IMR-90 (cell line): ENCODE measurements at regions not wholly inside any gene's neighbourhood (a gene's known extent, or its start where the extent isn't known, plus 50 kb on each side); places are given as distances from the start of the nearest gene placed in this dataset.

Experiments
- ATAC-seq: fragments of 200-7000 bp; cut with Tn5 transposase; 2 replicates; pipeline ENCODE4 v1.9.1; 2020; ENCODE audit warnings: low read depth, mild to moderate bottlenecking, moderate library complexity
- BruUV-seq: library from RNA; stranded (reverse); fragments of 400-500 nt; replicated peaks from 2 replicates; lab custom pipeline; 2021; lab: Mats Ljungman, UMichigan
- CTCF ChIA-PET: fragments of 300-600 bp; formaldehyde crosslinking; extraction: SDS; loops from one replicate; lab custom pipeline; 2021; ENCODE audit warnings: antibody characterized with exemption; lab: Yijun Ruan, JAX
- POLR2A ChIA-PET: fragments of 300-600 bp; sonication (Branson Sonifier 250); formaldehyde crosslinking; loops from one replicate; lab custom pipeline; 2022; ENCODE audit warnings: antibody characterized with exemption; ENCODE audit not compliant: unreplicated experiment; lab: Charles Lee
- DNase-seq: peaks from one replicate; pipeline ENCODE4 v3.0.0; 2013
- H2AFZ ChIP-seq: replicated peaks from 2 replicates; pipeline ENCODE3; 2013; ENCODE audit warnings: low read length, mild to moderate bottlenecking; ENCODE audit not compliant: poor library complexity
- H2AK5ac ChIP-seq: 2 replicates; pipeline ENCODE4 v1.6.1; 2013; ENCODE audit warnings: low read depth, low read length, inconsistent platforms
- H2AK9ac ChIP-seq: replicated peaks from 2 replicates; pipeline ENCODE3; 2013; ENCODE audit warnings: mild to moderate bottlenecking, low read depth, low read length, moderate library complexity; ENCODE audit not compliant: poor library complexity
- H2BK120ac ChIP-seq: 2 replicates; pipeline ENCODE4 v1.6.1; 2013; ENCODE audit warnings: low read depth, low read length, inconsistent platforms
- H2BK15ac ChIP-seq: 3 replicates; pipeline ENCODE4 v1.6.1; 2013; ENCODE audit warnings: low read depth, low read length, inconsistent platforms
- H2BK20ac ChIP-seq: 2 replicates; pipeline ENCODE4 v1.6.1; 2013; ENCODE audit warnings: low read depth, mild to moderate bottlenecking, inconsistent platforms, low read length, moderate library complexity
- H2BK5ac ChIP-seq: 2 replicates; pipeline ENCODE4 v1.6.1; 2013; ENCODE audit warnings: mild to moderate bottlenecking, low read depth, low read length, inconsistent platforms; ENCODE audit not compliant: poor library complexity, severe bottlenecking
- H3K14ac ChIP-seq: replicated peaks from 2 replicates; pipeline ENCODE4 v1.6.1; 2013; ENCODE audit warnings: low read depth, low read length, inconsistent platforms
- H3K18ac ChIP-seq: 2 replicates; pipeline ENCODE4 v1.6.1; 2013; ENCODE audit warnings: low read depth, low read length, control low read depth
- H3K23ac ChIP-seq: 2 replicates; pipeline ENCODE4 v1.6.1; 2013; ENCODE audit warnings: low read depth, low read length, inconsistent platforms
- H3K27ac ChIP-seq: 2 replicates; pipeline ENCODE4 v1.5.1; 2013; ENCODE audit warnings: mild to moderate bottlenecking, control low read depth, low read length; ENCODE audit not compliant: insufficient read depth
- H3K27me3 ChIP-seq: 2 replicates; pipeline ENCODE4 v1.6.1; 2013; ENCODE audit warnings: low read length; ENCODE audit not compliant: control insufficient read depth, insufficient read depth
- H3K36me3 ChIP-seq: 2 replicates; pipeline ENCODE4 v1.6.1; 2013; ENCODE audit warnings: low read length, mixed read lengths; ENCODE audit not compliant: control insufficient read depth, insufficient read depth
- H3K4ac ChIP-seq: 2 replicates; pipeline ENCODE4 v1.6.1; 2013; ENCODE audit warnings: low read depth, low read length, inconsistent platforms
- H3K4me1 ChIP-seq: 2 replicates; pipeline ENCODE4 v1.6.1; 2013; ENCODE audit warnings: low read length, mixed read lengths; ENCODE audit not compliant: control insufficient read depth, insufficient read depth
- H3K4me2 ChIP-seq: 2 replicates; pipeline ENCODE4 v1.6.1; 2013; ENCODE audit warnings: low read depth, mild to moderate bottlenecking, control low read depth, low read length, moderate library complexity
- H3K4me3 ChIP-seq: 2 replicates; pipeline ENCODE4 v1.5.1; 2013; ENCODE audit warnings: low read depth, mild to moderate bottlenecking, control low read depth, low read length, moderate library complexity; ENCODE audit not compliant: insufficient read depth
- H3K56ac ChIP-seq: 2 replicates; pipeline ENCODE4 v1.6.1; 2013; ENCODE audit warnings: low read length, inconsistent platforms; ENCODE audit not compliant: insufficient read depth; ENCODE audit errors: extremely low read depth
- H3K79me1 ChIP-seq, 2 experiments: 2 replicates each; pipeline ENCODE4 v1.6.1; 2013; ENCODE audit warnings: low read length in 2 of 2, inconsistent platforms in 1 of 2, low read depth in 1 of 2
- H3K9ac ChIP-seq: 2 replicates; pipeline ENCODE4 v1.6.1; 2013; ENCODE audit warnings: low read depth, low read length, control low read depth
- H3K9me1 ChIP-seq: 2 replicates; pipeline ENCODE4 v1.6.1; 2013; ENCODE audit warnings: low read length, inconsistent platforms; ENCODE audit not compliant: insufficient read depth
- H3K9me3 ChIP-seq: 2 replicates; pipeline ENCODE4 v1.6.1; 2013; ENCODE audit warnings: low read length; ENCODE audit not compliant: control insufficient read depth, insufficient read depth
- H4K20me1 ChIP-seq: 2 replicates; pipeline ENCODE4 v1.6.1; 2013; ENCODE audit warnings: low read length, inconsistent platforms; ENCODE audit not compliant: insufficient read depth
- H4K5ac ChIP-seq: 2 replicates; pipeline ENCODE4 v1.6.1; 2013; ENCODE audit warnings: mild to moderate bottlenecking, low read depth, low read length, control low read depth
- H4K8ac ChIP-seq, 2 experiments: 2 replicates each; pipeline ENCODE4 v1.6.1; 2013; ENCODE audit warnings: low read depth in 2 of 2, low read length in 2 of 2, control low read depth in 1 of 2, inconsistent platforms in 1 of 2
- H4K91ac ChIP-seq: 2 replicates; pipeline ENCODE4 v1.6.1; 2013; ENCODE audit warnings: low read depth, low read length, inconsistent platforms; ENCODE audit not compliant: insufficient read depth
- BHLHE40 ChIP-seq: fragments of 150-350 bp; IDR thresholded peaks from 2 replicates; pipeline ENCODE4 v1.6.1; 2016; ENCODE audit warnings: mild to moderate bottlenecking, low read depth, low read length
- CEBPB ChIP-seq: IDR thresholded peaks from 2 replicates; pipeline ENCODE4 v1.6.1; 2012; ENCODE audit warnings: low read depth, low read length, improper control_type of control experiment
- CHD1 ChIP-seq: IDR thresholded peaks from 2 replicates; pipeline ENCODE4 v1.6.1; 2012; ENCODE audit warnings: low read depth, low read length, improper control_type of control experiment
- ELK1 ChIP-seq: fragments of 150-350 bp; IDR thresholded peaks from 2 replicates; pipeline ENCODE4 v1.6.1; 2016; ENCODE audit warnings: low read depth, mild to moderate bottlenecking, low read length, moderate library complexity, borderline replicate concordance
- FOS ChIP-seq: fragments of 150-350 bp; IDR thresholded peaks from 2 replicates; pipeline ENCODE4 v1.6.1; 2016; ENCODE audit warnings: low read depth, low read length
- MAFK ChIP-seq: IDR thresholded peaks from 2 replicates; pipeline ENCODE4 v1.6.1; 2012; ENCODE audit warnings: low read depth, low read length, improper control_type of control experiment
- MAZ ChIP-seq: IDR thresholded peaks from 2 replicates; pipeline ENCODE4 v1.6.1; 2012; ENCODE audit warnings: low read depth, mild to moderate bottlenecking, low read length, improper control_type of control experiment, moderate library complexity, borderline replicate concordance
- MXI1 ChIP-seq: IDR thresholded peaks from 2 replicates; pipeline ENCODE4 v1.6.1; 2012; ENCODE audit warnings: low read depth, mild to moderate bottlenecking, low read length, moderate library complexity, borderline replicate concordance
- NFE2L2 ChIP-seq: fragments of 150-350 bp; IDR thresholded peaks from 2 replicates; pipeline ENCODE4 v1.6.1; 2016; ENCODE audit warnings: low read depth, mild to moderate bottlenecking, low read length
- POLR2A ChIP-seq: IDR thresholded peaks from 2 replicates; pipeline ENCODE4 v1.6.1; 2012; ENCODE audit warnings: mild to moderate bottlenecking, low read depth, low read length
- RAD21 ChIP-seq: IDR thresholded peaks from 2 replicates; pipeline ENCODE4 v1.6.1; 2012; ENCODE audit warnings: low read length, improper control_type of control experiment
- RCOR1 ChIP-seq: IDR thresholded peaks from 2 replicates; pipeline ENCODE4 v1.6.1; 2012; ENCODE audit warnings: mild to moderate bottlenecking, low read length, improper control_type of control experiment; ENCODE audit not compliant: insufficient replicate concordance
- RFX5 ChIP-seq: IDR thresholded peaks from 2 replicates; pipeline ENCODE4 v1.8.0; 2012; ENCODE audit warnings: low read depth, mild to moderate bottlenecking, low read length, moderate library complexity
- SMC3 ChIP-seq: fragments of 150-350 bp; IDR thresholded peaks from 2 replicates; pipeline ENCODE4 v1.6.1; 2016; ENCODE audit warnings: low read depth, mild to moderate bottlenecking, antibody characterized with exemption, low read length, moderate library complexity
- USF2 ChIP-seq: fragments of 150-350 bp; IDR thresholded peaks from 2 replicates; pipeline ENCODE4 v1.6.1; 2017; ENCODE audit warnings: mild to moderate bottlenecking, antibody characterized with exemption, low read length, low read depth
- WGBS, 2 experiments: methylation state at CpG; one replicate each; pipeline versions ENCODE4 v1.1.5 to v1.1.7; 2013; ENCODE audit warnings: missing lambda C conversion rate in 2 of 2; ENCODE audit not compliant: insufficient read length in 1 of 2; ENCODE audit errors: extremely low coverage in 2 of 2; 5-methylcytosine and 5-hydroxymethylcytosine counted together
- dilution Hi-C: fragments of 300-500 bp; cut with HindIII; formaldehyde crosslinking; loops from one replicate; pipeline ENCODE4 v1.14.3; 2018; ENCODE audit warnings: low sequenced_read_pairs; ENCODE audit not compliant: unreplicated experiment
- in situ Hi-C: fragments of 300-500 bp; cut with MboI; formaldehyde crosslinking; loops from 3 replicates; pipeline ENCODE4 v1.14.3; 2019; ENCODE audit warnings: low sequenced_read_pairs, inconsistent platforms, mixed read lengths
- intact Hi-C: fragments of 100-400 bp; cut with micrococcal nuclease; formaldehyde crosslinking; loops from 2 replicates; pipeline ENCODE4 v1.10.0; 2022
- TF ChIP-seq, protein P1 (sequence below): conservative IDR thresholded peaks from 2 replicates; pipeline ENCODE4 v1.5.1; 2012; ENCODE audit warnings: mild to moderate bottlenecking, low read depth, low read length, improper control_type of control experiment

- POLR2A ChIA-PET: no interaction called here
- dilution Hi-C loops: no loop called here
Measured at GRCh38 chr7:79647711-79648110, 194.2 kb upstream of the MAGI2 start.

More at GRCh38 chr7:79647711-79648110, 194.2 kb upstream of the MAGI2 start:
- Histone ChIP-seq H3K4me3 (no peak overlapping the region), H2AFZ (no peak overlapping the region), H2BK15ac (no peak overlapping the region), H3K56ac (no peak overlapping the region), H3K14ac (no peak overlapping the region), H3K36me3 (no peaks in the 10 kb centered on the region), H4K5ac (no peak overlapping the region), H4K20me1 (no peaks in the 10 kb centered on the region), H3K4ac (no peak overlapping the region), H3K18ac (no peak overlapping the region), H2BK20ac (no peak overlapping the region), H2BK120ac (no peak overlapping the region), H3K79me1 (no peaks in the 10 kb centered on the region), H3K23ac (no peak overlapping the region), H2AK5ac (peak overlapping the region; percentile 13; the same call in 1 of the 2 replicates), H3K4me2 (no peak overlapping the region), H3K27ac (no peak overlapping the region), H3K27me3 (no peaks in the 10 kb centered on the region), H3K4me1 (peaks cover 3% of the 10 kb centered on the region; the same call in 1 of the 2 replicates), H2BK5ac (no peak overlapping the region), H3K9ac (no peak overlapping the region), H2AK9ac (no peak overlapping the region), H3K9me1 (no peaks in the 10 kb centered on the region), H4K91ac (no peak overlapping the region), H3K9me3 (no peaks in the 10 kb centered on the region), H4K8ac (no peak overlapping the region)
- no TSS peak for BruUV-seq
- CTCF ChIA-PET: no interaction called here
- no peak for DNase-seq
- intact Hi-C loops (no loop called here), in situ Hi-C loops (no loop called here)
- ATAC-seq: no peak
- TF ChIP-seq RAD21 (no peak), CHD1 (no peak), FOS (no peak), BHLHE40 (no peak), MXI1 (no peak), MAZ (no peak), ELK1 (no peak), USF2 (no peak), RCOR1 (no peak), RFX5 (no peak), NFE2L2 (no peak), MAFK (no peak), POLR2A (no peak), CEBPB (no peak), SMC3 (no peak)
- TF ChIP-seq, protein P1, sequence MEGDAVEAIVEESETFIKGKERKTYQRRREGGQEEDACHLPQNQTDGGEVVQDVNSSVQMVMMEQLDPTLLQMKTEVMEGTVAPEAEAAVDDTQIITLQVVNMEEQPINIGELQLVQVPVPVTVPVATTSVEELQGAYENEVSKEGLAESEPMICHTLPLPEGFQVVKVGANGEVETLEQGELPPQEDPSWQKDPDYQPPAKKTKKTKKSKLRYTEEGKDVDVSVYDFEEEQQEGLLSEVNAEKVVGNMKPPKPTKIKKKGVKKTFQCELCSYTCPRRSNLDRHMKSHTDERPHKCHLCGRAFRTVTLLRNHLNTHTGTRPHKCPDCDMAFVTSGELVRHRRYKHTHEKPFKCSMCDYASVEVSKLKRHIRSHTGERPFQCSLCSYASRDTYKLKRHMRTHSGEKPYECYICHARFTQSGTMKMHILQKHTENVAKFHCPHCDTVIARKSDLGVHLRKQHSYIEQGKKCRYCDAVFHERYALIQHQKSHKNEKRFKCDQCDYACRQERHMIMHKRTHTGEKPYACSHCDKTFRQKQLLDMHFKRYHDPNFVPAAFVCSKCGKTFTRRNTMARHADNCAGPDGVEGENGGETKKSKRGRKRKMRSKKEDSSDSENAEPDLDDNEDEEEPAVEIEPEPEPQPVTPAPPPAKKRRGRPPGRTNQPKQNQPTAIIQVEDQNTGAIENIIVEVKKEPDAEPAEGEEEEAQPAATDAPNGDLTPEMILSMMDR: no peak
- 97% methylated on average over 6 of the region's 8 CpGs; no CpG with 5 or more reads in 1 of the 2 experiments for WGBS, 2 experiments
